ENCODE measurements at regions not wholly inside any gene's neighbourhood (a gene's known extent, or its start where the extent isn't known, plus 50 kb on each side); places are given as distances from the start of the nearest gene placed in this dataset.

- TF ChIP-seq CTCF (IDR thresholded peaks at IDR 0.05) (no peak), POLR2A (IDR thresholded peaks at IDR 0.05) (no peak)
Observed at GRCh38 chr6:51323056-51323455, 504.4 kb downstream of the TFAP2B start.

Data from vagina (tissue), 2 donors.